HCT116 (cell line): ENCODE measurements at regions not wholly inside any gene's neighbourhood (a gene's known extent, or its start where the extent isn't known, plus 50 kb on each side); places are given as distances from the start of the nearest gene placed in this dataset.

ENCODE experiments used
- ATF3 ChIP-seq: IDR thresholded peaks from 2 replicates; pipeline ENCODE4 v1.6.1; 2012
- CTCF ChIP-seq, 3 experiments: fragments of 200-600 bp in 1 of 3; sonication (generic) in 1 of 3; IDR thresholded peaks in 2 of 3; conservative IDR thresholded peaks in 1 of 3; 2 replicates each; pipeline ENCODE4 v1.5.1; 2012 to 2017; ENCODE audit warnings: low read depth in 2 of 3, low read length in 2 of 3, antibody characterized with exemption in 1 of 3, borderline replicate concordance in 1 of 3, control low read depth in 1 of 3, mild to moderate bottlenecking in 1 of 3, mixed read lengths in 1 of 3, mixed run types in 1 of 3, moderate library complexity in 1 of 3; ENCODE audit not compliant: insufficient read depth in 1 of 3
- EZH2 ChIP-seq: fragments of 200-600 bp; sonication (generic); IDR thresholded peaks from 2 replicates; pipeline ENCODE4 v1.6.1; 2017; ENCODE audit warnings: antibody characterized with exemption, mixed run types
- EZH2phosphoT487 ChIP-seq: fragments of 200-600 bp; IDR thresholded peaks from 2 replicates; pipeline ENCODE4 v1.6.1; 2018; ENCODE audit warnings: antibody characterized with exemption, borderline replicate concordance
- FOSL1 ChIP-seq: IDR thresholded peaks from 2 replicates; pipeline ENCODE4 v1.6.1; 2012; ENCODE audit warnings: low read depth
- MAX ChIP-seq: IDR thresholded peaks from 2 replicates; pipeline ENCODE4 v1.6.1; 2012
- POLR2AphosphoS5 ChIP-seq: IDR thresholded peaks from 2 replicates; pipeline ENCODE4 v1.6.1; 2011; ENCODE audit warnings: mild to moderate bottlenecking, low read depth, low read length, moderate library complexity
- RAD21 ChIP-seq: IDR thresholded peaks from 2 replicates; pipeline ENCODE4 v1.6.1; 2012; ENCODE audit warnings: low read depth, mild to moderate bottlenecking
- SIN3A ChIP-seq: IDR thresholded peaks from 2 replicates; pipeline ENCODE4 v1.6.1; 2012; ENCODE audit warnings: low read depth
- SRF ChIP-seq: IDR thresholded peaks from 2 replicates; pipeline ENCODE4 v1.6.1; 2012; ENCODE audit warnings: low read depth
- YY1 ChIP-seq: IDR thresholded peaks from 2 replicates; pipeline ENCODE4 v1.6.1; 2011; ENCODE audit warnings: low read length, low read depth, moderate library complexity, mild to moderate bottlenecking; ENCODE audit not compliant: insufficient replicate concordance; ENCODE audit errors: extremely low read depth
- ZBTB33 ChIP-seq: IDR thresholded peaks from 2 replicates; pipeline ENCODE4 v1.6.1; 2011; ENCODE audit warnings: mild to moderate bottlenecking, low read length, moderate library complexity; ENCODE audit not compliant: insufficient replicate concordance; ENCODE audit errors: extremely low read depth
- ZFX ChIP-seq: fragments of 450-650 bp; IDR thresholded peaks from 2 replicates; pipeline ENCODE4 v1.6.1; 2017

- TF ChIP-seq CTCF (IDR thresholded peaks at IDR 0.05 in 2 of 3, conservative IDR thresholded peaks at IDR 0.05 in 1 of 3; ENCODE audit: borderline replicate concordance in 1 of 3, insufficient read depth in 1 of 3, low read depth in 2 of 3, low read length in 2 of 3) (no peak), FOSL1 (no peak), POLR2AphosphoS5 (no peak), EZH2 (no peak), MAX (no peak), ZFX (no peak), YY1 (no peak), SIN3A (no peak), ATF3 (no peak), ZBTB33 (no peak), SRF (no peak), RAD21 (no peak), EZH2phosphoT487 (no peak)
Observed at GRCh38 chrX:109863811-109864210, 130.8 kb upstream of the ACSL4 start.
